GM19328 (cell line): ENCODE measurements at regions not wholly inside any gene's neighbourhood (a gene's known extent, or its start where the extent isn't known, plus 50 kb on each side); places are given as distances from the start of the nearest gene placed in this dataset.

Source experiments
- ATAC-seq: cut with Tn5 transposase; IDR thresholded peaks from one replicate; pipeline ENCODE4 v1.9.1; 2021; ENCODE audit warnings: mild to moderate bottlenecking, moderate library complexity; ENCODE audit not compliant: unreplicated experiment

DNA sequence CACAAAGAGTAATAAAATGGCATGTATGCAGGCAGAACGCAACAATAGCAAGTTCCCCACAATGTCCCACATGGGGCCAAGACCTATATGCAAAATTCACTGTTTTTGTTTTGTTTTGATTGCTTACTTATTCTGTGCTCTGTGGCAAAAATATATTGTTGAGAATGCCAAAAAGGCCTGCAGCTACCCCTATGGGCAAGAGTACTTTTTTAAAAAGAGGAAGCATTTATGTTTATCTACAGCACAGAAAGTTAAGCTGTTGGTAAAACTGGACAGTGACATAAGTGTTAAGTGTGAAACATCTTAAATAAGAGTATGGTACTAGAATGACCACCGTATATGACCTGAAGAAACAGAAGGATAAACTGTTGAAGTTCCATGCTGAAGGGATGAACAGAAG lies 301.9 kb upstream of the ZC3H12C start:
- ATAC-seq, result no peak

- no peak for ATAC-seq
Measured at GRCh38 chr11:109794501-109794900, 298.7 kb upstream of the ZC3H12C start.

- no peak for ATAC-seq
Measured at GRCh38 chr11:109795234-109795633, 298.0 kb upstream of the ZC3H12C start.

- ATAC-seq, result no peak
Measured at GRCh38 chr11:109796253-109796652, 296.9 kb upstream of the ZC3H12C start.

GRCh38 chr11:109798521-109798920 lies 294.7 kb upstream of the ZC3H12C start:
- no peak for ATAC-seq

DNA sequence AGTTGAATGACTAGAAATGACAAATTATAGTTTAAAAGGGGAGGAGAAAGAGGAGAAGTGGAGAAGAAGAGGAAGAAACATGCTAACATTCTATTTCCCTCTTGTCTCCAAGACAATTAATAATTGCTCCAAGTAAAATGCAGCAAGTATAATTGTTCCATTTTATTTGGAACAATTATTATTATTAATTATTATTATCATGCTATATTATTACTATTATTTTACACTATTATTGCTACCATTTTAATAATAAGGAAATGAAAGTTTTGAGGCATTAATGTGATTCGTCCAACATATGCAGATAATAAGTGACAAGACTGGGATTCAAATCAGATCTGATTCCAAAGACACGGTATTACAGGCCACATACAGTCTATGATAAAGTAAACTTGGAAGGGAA lies 293.6 kb upstream of the ZC3H12C start:
- ATAC-seq, result no peak

DNA sequence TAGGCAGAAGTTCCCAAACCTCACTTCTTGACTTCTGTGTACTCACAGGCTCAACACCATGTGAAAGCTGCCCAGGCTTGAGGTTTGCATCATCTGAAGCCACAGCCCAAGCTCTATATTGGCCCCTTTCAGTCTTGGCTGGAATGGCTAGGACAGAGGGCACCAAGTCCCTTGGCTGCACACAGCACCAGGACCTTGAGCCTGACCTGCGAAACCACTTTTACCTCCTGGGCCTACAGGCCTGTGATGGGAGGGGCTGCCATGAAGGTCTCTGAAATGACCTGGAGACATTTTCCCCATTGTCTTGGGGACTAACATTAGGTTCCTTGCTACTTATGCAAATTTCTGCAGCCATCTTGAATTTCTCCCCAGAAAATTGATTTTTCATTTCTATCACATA lies 288.3 kb upstream of the ZC3H12C start:
- no peak for ATAC-seq

GRCh38 chr11:109806205-109806604 lies 287.0 kb upstream of the ZC3H12C start:
- ATAC-seq, result no peak

- no peak for ATAC-seq
Measured at GRCh38 chr11:109808569-109808968, 284.6 kb upstream of the ZC3H12C start.

GRCh38 chr11:109814824-109815223 lies 278.4 kb upstream of the ZC3H12C start:
- no peak for ATAC-seq

DNA sequence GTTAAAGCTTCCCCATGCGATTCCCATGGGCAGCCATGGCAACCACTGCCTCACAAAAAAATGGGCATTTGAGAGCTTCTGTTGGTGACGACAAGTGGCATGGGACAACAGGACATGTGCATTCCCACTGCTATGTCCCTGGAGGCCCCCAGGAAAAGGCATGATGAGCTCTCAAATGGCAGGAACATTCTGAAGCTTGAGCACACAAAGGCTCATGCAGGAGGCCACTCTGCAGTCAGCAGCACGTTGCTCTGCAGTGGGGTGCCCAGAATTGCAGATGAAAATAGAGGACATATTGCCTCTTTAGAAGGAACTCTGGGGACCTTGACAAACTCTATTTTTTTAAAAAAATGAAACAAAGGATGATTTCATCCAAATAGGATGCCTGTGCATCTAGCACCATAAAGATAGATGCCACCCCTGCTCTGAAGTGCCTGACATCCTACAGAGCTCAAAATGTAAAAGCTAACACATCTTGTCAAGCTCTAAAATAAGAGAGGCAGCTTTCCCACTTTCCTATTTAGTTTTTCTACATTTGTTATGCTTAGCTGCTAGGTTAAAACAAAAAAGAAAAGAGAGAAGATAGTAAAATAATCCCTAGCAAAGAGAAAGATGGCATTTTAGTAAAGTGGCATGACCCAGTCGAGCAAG lies 277.6 kb upstream of the ZC3H12C start:
- ATAC-seq, result no peak

- ATAC-seq, result no peak
Measured at GRCh38 chr11:109818290-109818689, 274.9 kb upstream of the ZC3H12C start.

GRCh38 chr11:109819410-109819809 lies 273.8 kb upstream of the ZC3H12C start:
- ATAC-seq, result no peak

DNA sequence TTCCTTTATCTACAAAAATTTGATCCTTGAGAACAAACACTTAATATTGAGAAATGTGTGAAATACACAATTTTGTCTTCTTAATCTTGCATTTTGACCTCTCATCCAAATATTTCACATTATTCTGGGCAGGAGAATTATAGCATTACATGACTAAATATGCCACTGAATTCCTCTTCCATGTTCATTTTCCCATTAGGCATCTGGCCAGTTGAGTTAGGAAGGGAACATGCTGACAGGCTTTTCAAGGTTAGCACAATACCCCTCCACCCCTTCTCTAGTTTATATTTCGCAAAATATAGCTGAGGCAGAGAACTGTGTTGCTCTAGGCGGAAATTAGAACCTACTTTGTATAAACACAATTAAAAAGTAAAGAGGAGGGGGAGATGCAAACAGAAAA lies 271.7 kb upstream of the ZC3H12C start:
- no peak for ATAC-seq

DNA sequence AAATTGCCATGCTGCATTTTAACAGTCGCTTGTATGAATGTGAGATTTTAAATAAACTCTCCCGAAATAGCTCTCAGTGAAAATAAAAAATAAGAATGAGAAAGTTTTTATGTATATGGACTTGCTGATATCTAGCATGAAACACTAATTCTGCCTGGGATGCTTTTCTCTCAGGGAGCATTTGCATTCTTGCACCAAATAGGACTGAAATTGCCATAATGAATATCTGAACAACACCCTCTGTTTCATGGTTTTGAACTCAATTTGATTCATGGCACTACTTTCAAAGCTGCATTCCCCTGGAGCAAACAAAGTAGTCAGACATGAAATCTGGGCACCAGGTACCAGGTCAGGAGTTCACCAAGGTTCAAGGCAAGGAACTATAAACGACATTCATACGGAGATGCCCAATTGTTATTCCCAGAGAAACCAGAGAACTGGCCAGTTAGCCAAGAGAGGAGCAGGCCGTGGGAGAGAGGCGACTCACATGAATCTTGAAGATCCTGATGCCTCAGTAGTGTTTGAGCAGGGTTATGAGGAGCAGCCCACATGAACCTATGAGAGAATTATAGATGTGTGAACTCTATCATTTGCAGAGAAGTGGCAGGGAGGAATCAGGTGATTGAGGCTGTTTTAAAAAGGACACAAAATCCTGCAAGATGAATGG lies 270.6 kb upstream of the ZC3H12C start:
- no peak for ATAC-seq

GRCh38 chr11:109828387-109828786 lies 264.8 kb upstream of the ZC3H12C start:
- ATAC-seq, result no peak

- ATAC-seq, result no peak
Measured at GRCh38 chr11:109838026-109838425, 255.2 kb upstream of the ZC3H12C start.

DNA sequence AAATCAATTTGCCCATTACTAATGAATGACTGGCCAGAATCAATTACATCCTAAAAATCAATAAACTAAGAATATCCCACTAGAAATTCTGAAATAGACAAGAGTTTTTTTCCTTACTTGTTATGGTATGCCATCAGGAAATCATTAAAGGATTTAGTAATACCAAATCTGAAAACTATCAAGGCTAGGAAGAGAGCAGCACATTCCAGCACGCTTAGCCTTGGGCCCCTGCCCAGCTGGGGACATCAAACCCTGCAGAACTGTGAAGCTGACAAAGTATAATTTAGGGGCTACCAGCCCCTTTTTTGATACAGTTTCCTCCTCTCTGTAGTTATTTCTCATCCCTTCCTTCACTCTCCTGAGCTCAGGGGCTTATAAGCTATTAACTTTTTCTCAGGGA lies 247.8 kb upstream of the ZC3H12C start:
- no peak for ATAC-seq

- no peak for ATAC-seq
Measured at GRCh38 chr11:109847621-109848020, 245.6 kb upstream of the ZC3H12C start.

DNA sequence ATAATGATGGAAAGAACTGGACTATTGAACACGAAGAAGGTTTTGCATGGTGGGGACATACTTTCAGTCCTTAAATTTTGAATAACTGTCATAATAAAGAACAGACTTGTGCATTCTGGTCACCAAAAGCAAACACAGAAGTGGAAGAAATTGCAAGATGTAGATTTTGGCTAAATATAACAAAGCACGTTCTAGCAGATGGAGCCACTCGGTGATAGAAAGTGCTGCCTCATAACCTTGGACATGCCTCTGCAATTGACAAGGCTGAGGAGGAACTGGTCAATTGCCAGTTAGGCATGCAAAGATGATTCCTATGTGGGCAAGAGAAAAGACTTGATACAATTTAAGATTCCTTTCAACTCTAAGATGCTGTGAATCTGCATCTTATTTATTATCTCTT lies 244.1 kb upstream of the ZC3H12C start:
- no peak for ATAC-seq

GRCh38 chr11:109849946-109850345 lies 243.2 kb upstream of the ZC3H12C start:
- no peak for ATAC-seq

GRCh38 chr11:109851780-109852390 lies 241.3 kb upstream of the ZC3H12C start:
- ATAC-seq, result no peak
